Bronchial epithelial cell (primary cell): ENCODE measurements at regions not wholly inside any gene's neighbourhood (a gene's known extent, or its start where the extent isn't known, plus 50 kb on each side); places are given as distances from the start of the nearest gene placed in this dataset.

ENCODE experiments used
- DNase-seq: peaks from one replicate; pipeline ENCODE4 v3.0.0-alpha.2; 2010; ENCODE audit warnings: low read depth
- FAIRE-seq: peaks from 2 replicates; lab custom pipeline; 2011; peaks lifted over from hg19 to GRCh38; lab: Jason Lieb, UNC
- H3K27me3 ChIP-seq: 2 replicates; pipeline ENCODE4 v1.5.1; 2011; ENCODE audit warnings: low read length; ENCODE audit not compliant: control insufficient read depth, insufficient read depth
- H3K36me3 ChIP-seq: 2 replicates; pipeline ENCODE4 v1.5.1; 2011; ENCODE audit warnings: low read length; ENCODE audit not compliant: control insufficient read depth, insufficient read depth
- H3K4me3 ChIP-seq: 2 replicates; pipeline ENCODE4 v1.5.1; 2011; ENCODE audit warnings: mild to moderate bottlenecking, low read depth, low read length, control low read depth
- TF ChIP-seq, protein P1 (sequence below): IDR thresholded peaks from 2 replicates; pipeline ENCODE4 v1.5.1; 2011; ENCODE audit warnings: mild to moderate bottlenecking, moderate library complexity, low read length, control low read depth, inconsistent platforms; ENCODE audit not compliant: insufficient read depth, severe bottlenecking

DNA sequence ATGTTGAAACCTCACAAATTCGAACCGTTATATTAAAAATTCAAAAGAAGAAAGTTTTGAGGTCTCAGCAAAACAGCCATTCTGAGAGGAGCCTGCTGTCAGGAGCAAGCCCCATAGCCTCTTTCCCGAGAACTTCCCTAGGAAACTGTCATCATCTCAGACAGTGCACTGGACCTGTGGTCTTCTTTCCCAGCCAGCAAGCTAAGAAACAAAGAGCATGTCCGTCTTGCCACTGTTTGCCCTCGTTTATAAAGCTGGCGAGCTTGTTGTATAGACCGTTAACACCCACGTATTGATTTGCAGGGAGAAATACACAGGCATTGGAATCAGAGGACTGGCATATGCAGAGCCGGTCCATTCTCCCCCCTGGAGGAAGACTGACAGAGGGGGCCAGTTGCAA lies 407.0 kb downstream of the NPHP4 start:
- Histone ChIP-seq H3K4me3 (no peak overlapping the region), H3K36me3 (no peaks in the 10 kb centered on the region), H3K27me3 (no peaks in the 10 kb centered on the region)
- TF ChIP-seq, protein P1, sequence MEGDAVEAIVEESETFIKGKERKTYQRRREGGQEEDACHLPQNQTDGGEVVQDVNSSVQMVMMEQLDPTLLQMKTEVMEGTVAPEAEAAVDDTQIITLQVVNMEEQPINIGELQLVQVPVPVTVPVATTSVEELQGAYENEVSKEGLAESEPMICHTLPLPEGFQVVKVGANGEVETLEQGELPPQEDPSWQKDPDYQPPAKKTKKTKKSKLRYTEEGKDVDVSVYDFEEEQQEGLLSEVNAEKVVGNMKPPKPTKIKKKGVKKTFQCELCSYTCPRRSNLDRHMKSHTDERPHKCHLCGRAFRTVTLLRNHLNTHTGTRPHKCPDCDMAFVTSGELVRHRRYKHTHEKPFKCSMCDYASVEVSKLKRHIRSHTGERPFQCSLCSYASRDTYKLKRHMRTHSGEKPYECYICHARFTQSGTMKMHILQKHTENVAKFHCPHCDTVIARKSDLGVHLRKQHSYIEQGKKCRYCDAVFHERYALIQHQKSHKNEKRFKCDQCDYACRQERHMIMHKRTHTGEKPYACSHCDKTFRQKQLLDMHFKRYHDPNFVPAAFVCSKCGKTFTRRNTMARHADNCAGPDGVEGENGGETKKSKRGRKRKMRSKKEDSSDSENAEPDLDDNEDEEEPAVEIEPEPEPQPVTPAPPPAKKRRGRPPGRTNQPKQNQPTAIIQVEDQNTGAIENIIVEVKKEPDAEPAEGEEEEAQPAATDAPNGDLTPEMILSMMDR, result no peak
- FAIRE-seq, result no peak
- no peak for DNase-seq

DNA sequence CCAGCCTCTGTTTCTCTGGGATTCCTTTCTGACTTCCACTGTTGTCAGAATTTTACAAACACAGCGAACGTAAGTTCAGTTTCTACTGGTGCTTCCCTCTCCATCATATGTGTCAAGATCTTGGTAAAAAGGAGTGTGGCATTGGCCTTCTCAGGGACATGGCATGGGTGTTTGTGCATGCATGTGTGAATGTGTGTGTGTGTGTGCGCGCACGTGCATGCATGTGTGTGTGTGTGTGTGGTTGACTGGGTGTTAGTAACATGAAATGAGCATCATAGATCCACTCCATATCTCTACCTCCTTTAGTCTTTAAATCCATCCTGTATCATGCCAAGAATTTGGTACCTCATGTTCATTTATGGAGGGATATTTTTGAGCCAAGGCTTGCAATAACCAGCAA lies 411.3 kb downstream of the NPHP4 start:
- Histone ChIP-seq H3K4me3 (no peak overlapping the region), H3K36me3 (no peaks in the 10 kb centered on the region), H3K27me3 (no peaks in the 10 kb centered on the region)
- DNase-seq (no peak), FAIRE-seq (no peak)
- TF ChIP-seq, protein P1, result no peak

DNA sequence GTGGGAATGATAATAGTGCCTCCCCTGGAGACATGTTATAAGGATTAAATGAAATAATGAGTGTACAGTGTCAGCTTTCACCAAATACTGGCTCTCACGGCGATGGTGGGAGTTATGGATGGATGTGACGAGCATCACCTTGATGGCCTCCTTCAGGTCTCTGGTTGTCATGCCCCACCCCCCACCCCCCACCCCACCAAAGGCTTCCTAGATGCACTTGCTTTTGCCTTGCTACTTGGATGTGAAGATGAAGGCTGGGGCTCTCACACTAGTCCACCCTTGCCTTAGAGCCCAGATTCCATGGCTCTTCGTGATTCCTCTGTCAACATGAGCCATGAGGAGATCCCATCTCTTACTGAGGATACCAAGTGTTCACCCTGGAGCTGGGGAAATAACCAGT lies 412.3 kb downstream of the NPHP4 start:
- H3K36me3 ChIP-seq, result no peaks in the 10 kb centered on the region
- TF ChIP-seq, protein P1, result no peak
- FAIRE-seq, result no peak
- no peak overlapping the region for H3K4me3 ChIP-seq
- no peaks in the 10 kb centered on the region for H3K27me3 ChIP-seq
- DNase-seq, result no peak

GRCh38 chr1:5578690-5579089 lies 413.5 kb downstream of the NPHP4 start:
- Histone ChIP-seq H3K4me3 (no peak overlapping the region), H3K36me3 (no peaks in the 10 kb centered on the region), H3K27me3 (no peaks in the 10 kb centered on the region)
- DNase-seq, result no peak
- no peak for FAIRE-seq
- TF ChIP-seq, protein P1, result no peak

GRCh38 chr1:5577255-5578040 lies 414.8 kb downstream of the NPHP4 start:
- Histone ChIP-seq H3K4me3 (no peak overlapping the region), H3K36me3 (no peaks in the 10 kb centered on the region), H3K27me3 (no peaks in the 10 kb centered on the region)
- FAIRE-seq, result no peak
- TF ChIP-seq, protein P1, result no peak
- DNase-seq, result no peak

DNA sequence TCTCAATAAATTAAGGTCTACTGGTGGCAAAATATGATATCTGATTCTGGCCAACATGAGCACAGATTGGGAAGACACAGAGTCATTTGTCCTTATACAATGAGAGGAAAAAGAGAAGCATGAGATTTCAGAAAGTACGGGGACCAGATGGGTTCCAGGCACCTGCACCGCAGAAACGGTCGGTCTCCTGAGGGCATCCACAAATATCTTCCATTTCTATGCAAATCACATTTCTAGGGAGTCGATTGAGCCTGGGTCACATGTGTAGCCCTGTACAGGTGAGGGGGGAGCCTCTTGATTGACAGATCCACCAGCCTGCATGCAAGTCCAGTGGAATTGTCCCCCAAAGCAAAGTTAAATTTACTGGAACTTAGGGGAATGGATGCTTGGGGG lies 415.6 kb downstream of the NPHP4 start:
- no peak overlapping the region for H3K4me3 ChIP-seq
- TF ChIP-seq, protein P1, result no peak
- DNase-seq (no peak), FAIRE-seq (no peak)
- no peaks in the 10 kb centered on the region for H3K36me3 ChIP-seq
- H3K27me3 ChIP-seq, result no peaks in the 10 kb centered on the region
